ENCODE measurements at regions not wholly inside any gene's neighbourhood (a gene's known extent, or its start where the extent isn't known, plus 50 kb on each side); places are given as distances from the start of the nearest gene placed in this dataset.
A peak's percentile ranks its signal among the peaks of the same experiment; 100 is the strongest.

DNA sequence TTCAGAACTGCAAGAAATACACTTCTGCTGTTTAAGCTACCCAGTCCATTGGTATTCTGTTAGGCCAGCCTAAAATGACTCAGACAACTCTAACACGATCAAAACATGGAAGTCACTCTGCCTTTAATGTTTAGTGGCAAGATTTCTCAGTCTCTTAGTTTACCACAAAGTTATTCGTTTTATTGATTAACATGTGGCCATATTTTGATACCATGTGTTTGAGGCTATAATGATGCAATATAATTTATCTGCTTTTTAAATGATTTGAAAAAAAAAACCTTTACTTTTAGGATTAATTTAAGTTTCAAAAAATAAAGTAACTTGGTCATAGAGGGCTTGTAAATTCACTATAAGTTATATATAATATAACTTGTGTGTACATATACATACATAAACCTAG is 223.4 kb downstream of the SPRY2 start:
- WGBS (ENCODE audit: extremely low coverage, insufficient read length, low lambda C conversion rate), result no CpG with 5 or more reads among the region's 2 CpGs

More for the DNA sequence above, 223.4 kb downstream of the SPRY2 start:
- DNase-seq, result no peak
- Histone ChIP-seq H3K4ac (ENCODE audit: low read depth, low read length) (no peak overlapping the region), H3K4me1 (ENCODE audit: insufficient read depth, low read length) (no peaks in the 10 kb centered on the region), H3T11ph (ENCODE audit: low read length) (no peak overlapping the region), H2AK5ac (ENCODE audit: insufficient read length, low read length) (no peak overlapping the region), H3K9ac (ENCODE audit: extremely low read depth, insufficient read length, low read length) (no peak overlapping the region), H4K20me1 (ENCODE audit: control insufficient read depth, insufficient read depth, insufficient read length) (no peaks in the 10 kb centered on the region), H3K23me2 (ENCODE audit: insufficient read length, low read depth, low read length, poor library complexity, severe bottlenecking) (no peaks in the 10 kb centered on the region), H4K5ac (ENCODE audit: insufficient read length, low read depth, low read length) (no peak overlapping the region), H3K56ac (ENCODE audit: insufficient read length, low read depth, low read length) (no peak overlapping the region), H2BK12ac (ENCODE audit: insufficient read length, low read depth, low read length) (no peak overlapping the region), H4K91ac (ENCODE audit: insufficient read length, low read depth, low read length) (no peak overlapping the region), H2BK5ac (ENCODE audit: insufficient read length, low read length) (no peak overlapping the region), H3K4me2 (ENCODE audit: insufficient read depth, insufficient read length, low read length) (no peak overlapping the region), H3K14ac (ENCODE audit: insufficient read depth, low read length) (no peak overlapping the region), H3K27ac (ENCODE audit: insufficient read length, low read depth, low read length) (no peak overlapping the region), H3K18ac (ENCODE audit: insufficient read length, low read depth, low read length) (no peak overlapping the region), H3K79me2 (ENCODE audit: insufficient read depth, low read length) (no peaks in the 10 kb centered on the region), H2BK120ac (ENCODE audit: low read depth, low read length, poor library complexity, severe bottlenecking) (no peak overlapping the region), H3K23ac (ENCODE audit: insufficient read length, low read depth, low read length) (no peak overlapping the region), H3K27me3 (ENCODE audit: insufficient read depth, low read length) (no peaks in the 10 kb centered on the region), H3K79me1 (ENCODE audit: insufficient read depth, low read depth, low read length, poor library complexity, severe bottlenecking) (no peaks in the 10 kb centered on the region), H3K9me3 (ENCODE audit: control insufficient read depth, low read depth, low read length) (no peaks in the 10 kb centered on the region), H2AFZ (ENCODE audit: low read length) (no peak overlapping the region), H2BK15ac (ENCODE audit: low read depth, low read length) (no peak overlapping the region), H2BK20ac (ENCODE audit: low read depth, low read length, poor library complexity, severe bottlenecking) (no peak overlapping the region), H4K8ac (replicated peaks; ENCODE audit: insufficient read length, low read depth, low read length) (no peak overlapping the region)
- Mint-ChIP-seq H3K4me1 (peaks cover 5 to 7% of the 10 kb centered on the region in 2 experiments), H3K9me3 (no peaks in the 10 kb centered on the region), H3K4me3 (no peak overlapping the region), H3K27me3 (ENCODE audit: low read depth) (no peaks in the 10 kb centered on the region), H3K36me3 (ENCODE audit: insufficient read depth in 1 of 3, low read depth in 3 of 3) (no peaks in the 10 kb centered on the region; a peak in 1 of 7 replicates), H3K27ac (0 out of 7 replicates have a peak overlapping the region, but pooled peaks of 1 of the 3 experiments have one; percentile 9)
- TF ChIP-seq, protein P1, sequence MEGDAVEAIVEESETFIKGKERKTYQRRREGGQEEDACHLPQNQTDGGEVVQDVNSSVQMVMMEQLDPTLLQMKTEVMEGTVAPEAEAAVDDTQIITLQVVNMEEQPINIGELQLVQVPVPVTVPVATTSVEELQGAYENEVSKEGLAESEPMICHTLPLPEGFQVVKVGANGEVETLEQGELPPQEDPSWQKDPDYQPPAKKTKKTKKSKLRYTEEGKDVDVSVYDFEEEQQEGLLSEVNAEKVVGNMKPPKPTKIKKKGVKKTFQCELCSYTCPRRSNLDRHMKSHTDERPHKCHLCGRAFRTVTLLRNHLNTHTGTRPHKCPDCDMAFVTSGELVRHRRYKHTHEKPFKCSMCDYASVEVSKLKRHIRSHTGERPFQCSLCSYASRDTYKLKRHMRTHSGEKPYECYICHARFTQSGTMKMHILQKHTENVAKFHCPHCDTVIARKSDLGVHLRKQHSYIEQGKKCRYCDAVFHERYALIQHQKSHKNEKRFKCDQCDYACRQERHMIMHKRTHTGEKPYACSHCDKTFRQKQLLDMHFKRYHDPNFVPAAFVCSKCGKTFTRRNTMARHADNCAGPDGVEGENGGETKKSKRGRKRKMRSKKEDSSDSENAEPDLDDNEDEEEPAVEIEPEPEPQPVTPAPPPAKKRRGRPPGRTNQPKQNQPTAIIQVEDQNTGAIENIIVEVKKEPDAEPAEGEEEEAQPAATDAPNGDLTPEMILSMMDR (conservative IDR thresholded peaks at IDR 0.05), result no peak
